Activated CD8-positive, alpha-beta memory T cell treated with anti-CD3 and anti-CD28 coated beads for 36 hours (primary cell): ENCODE measurements at regions not wholly inside any gene's neighbourhood (a gene's known extent, or its start where the extent isn't known, plus 50 kb on each side); places are given as distances from the start of the nearest gene placed in this dataset.

ENCODE experiments used
- CTCF ChIA-PET: fragments of 350-600 bp; sonication (Branson Sonifier 250); formaldehyde crosslinking; loops from one replicate; lab custom pipeline; 2021; ENCODE audit warnings: antibody characterized with exemption; lab: Charles Lee
- POLR2A ChIA-PET: fragments of 350-600 bp; sonication (Branson Sonifier 250); formaldehyde crosslinking; loops from one replicate; lab custom pipeline; 2021; ENCODE audit warnings: antibody characterized with exemption; lab: Charles Lee

DNA sequence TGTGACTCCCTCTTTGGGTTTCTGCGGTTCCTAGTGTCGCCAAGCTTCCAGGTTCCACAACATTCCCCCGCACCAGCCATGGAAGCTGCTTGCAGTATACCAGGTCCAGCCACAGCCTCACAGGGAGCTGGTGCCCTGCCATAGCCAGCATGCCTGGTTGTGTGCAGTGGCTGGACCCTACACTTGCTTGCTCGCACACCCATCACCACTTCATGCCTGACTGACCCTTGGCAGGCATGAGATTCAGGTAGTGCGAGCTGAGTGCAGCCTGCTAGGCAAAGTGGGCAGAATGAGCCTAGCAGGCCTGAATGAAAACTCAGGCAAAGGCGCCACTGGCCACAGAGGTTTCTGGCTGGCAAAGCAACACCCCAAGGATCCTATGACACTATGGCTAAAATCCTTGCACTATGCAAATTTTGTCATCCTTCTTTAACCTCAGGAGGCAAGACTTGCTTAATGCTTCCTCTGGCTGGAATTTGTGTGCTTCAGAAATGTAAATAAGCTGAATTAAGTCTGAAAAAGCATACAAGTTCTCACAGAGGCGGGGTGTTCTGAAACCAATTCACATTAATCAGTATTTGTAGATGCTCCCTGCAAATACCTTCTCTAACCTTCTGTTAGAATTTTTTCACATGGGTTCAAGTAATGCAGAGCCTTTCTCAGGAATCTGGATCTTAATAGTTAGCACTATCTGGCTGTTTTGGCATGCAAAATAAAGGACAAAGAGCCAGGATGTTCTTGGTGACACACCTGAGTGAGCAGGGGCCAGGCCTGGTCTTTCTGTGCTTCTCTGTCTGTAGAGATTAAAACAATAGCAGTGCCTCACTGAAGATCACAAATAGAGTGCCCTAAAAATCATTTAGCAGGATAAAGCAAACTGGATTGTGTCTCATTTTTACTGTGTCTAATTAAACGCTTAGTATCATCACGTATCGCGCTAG is 256.9 kb downstream of the GPATCH2 start:
- CTCF ChIA-PET, result no interaction called here
- POLR2A ChIA-PET, result no interaction called here

DNA sequence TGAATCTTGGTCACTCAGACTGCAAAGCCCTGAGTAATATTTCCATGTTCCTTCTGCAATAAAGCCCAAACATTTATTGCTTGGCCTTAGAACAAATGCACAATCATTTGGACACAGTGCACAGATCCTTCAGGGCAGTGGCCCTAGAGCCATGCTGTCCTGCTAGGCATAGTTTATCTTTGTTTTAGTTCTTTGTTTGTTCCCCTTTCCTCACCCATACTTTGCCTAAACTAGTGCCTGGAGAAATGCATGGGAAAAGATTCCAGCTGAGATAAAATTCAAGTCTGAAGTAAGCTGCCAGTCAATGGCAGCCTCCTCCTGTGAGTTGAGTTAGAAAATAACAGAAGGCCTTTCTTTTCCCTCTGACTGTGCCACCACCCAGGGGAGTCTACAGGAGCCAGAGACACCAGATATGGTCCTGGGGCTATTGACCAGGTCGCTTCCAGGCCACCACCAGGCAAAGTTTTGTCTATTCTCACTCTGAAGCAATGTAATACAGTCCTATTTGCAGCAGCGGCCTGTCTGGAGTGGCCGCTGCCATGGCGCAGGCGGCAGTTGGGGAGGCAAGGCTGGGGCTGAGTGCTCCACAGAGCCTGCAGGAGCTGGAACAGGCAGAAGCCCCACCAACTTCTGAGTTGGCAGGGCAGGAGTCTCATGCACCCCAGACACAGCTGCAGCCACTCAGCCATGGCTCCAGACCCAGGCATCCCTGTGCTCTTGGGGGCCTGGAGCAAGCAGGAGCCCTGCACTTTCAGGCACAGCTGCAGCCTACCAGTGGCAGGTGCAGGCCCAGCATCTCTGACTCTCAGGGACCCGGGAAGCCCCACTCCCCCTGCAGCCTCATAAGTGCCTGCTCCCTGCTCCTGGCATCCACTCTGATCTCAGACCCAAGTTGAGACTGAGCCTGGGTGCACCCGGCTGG is 258.6 kb downstream of the GPATCH2 start:
- POLR2A ChIA-PET, result no interaction called here
- CTCF ChIA-PET, result no interaction called here

DNA sequence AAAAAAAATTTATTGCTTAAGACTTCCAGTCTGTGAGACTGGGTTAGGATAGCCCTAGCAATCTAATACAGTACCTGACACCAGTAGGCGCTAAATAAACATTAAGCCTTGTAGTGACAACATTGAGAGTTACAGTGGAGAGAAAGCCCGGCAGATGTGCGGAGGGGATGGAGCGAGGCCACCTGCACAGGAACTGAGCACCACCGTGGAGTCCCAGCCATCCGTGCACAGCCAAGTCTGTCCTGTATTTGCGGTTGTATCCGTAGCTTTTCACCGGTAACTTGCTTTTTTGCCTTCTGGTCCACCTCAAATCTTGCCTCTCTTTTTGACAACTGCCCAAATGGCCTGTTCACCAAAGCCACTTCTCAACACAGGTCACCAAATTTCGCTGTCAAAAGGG is 260.1 kb downstream of the GPATCH2 start:
- POLR2A ChIA-PET, result no interaction called here
- CTCF ChIA-PET, result no interaction called here

DNA sequence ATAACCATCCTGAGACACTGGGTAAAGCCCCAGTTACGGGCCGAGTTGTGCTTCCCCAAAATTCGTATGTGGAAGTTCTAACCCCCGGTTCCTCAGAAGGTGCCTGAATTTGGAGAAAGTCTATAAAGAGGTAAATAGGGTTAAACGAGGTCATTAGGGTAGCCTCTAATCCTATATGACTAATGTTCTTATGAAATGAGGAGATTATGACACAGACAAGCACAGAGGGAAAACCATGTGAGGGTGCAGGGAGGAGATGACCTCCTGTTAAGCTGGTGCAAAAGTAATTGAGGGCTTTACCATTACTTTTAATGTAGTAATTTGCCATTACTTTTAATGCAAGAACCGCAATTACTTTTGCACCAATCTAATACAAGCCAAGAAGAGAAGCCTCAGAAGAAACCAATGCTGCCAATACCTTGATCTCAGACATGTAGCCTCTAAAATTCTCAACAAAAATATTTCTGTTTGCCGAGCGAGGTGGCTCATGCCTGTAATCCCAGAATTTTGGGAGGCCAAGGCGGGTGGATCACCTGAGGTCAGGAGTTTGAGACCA is 260.8 kb downstream of the GPATCH2 start:
- ChIA-PET CTCF (no interaction called here), POLR2A (no interaction called here)

DNA sequence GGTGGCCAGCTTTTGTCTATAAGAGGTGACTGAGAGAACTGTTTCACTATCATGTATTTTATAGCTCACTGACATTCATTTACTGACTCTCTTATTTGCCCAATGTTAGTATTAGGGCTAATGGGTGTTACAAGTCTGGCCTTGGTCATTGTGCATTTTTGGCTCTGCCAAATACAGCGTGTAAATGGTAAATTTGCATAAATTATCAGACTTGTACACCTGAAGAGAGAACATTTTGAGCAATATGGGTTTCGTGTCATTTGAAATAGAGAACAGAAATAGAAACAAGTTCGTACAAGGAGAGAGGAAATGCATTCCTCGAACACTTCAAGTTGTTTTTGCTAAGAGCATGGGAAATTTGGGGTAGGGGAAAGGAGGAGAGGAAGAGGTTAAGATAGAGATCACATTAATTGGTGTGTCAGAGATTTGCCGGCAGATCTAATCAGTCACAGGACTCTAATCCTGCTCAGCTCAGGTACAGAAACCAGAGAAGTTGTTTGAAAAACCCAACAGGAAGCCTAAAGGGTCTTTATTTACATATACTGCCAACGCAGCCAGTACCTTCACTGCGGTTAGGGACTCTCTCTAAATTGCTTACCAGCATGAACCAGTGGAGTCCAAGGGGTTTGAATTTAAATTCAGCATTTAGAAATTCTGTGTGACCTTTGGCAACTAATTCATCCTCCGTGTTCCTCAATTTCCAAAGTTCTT is 261.5 kb downstream of the GPATCH2 start:
- ChIA-PET POLR2A (no interaction called here), CTCF (no interaction called here)

DNA sequence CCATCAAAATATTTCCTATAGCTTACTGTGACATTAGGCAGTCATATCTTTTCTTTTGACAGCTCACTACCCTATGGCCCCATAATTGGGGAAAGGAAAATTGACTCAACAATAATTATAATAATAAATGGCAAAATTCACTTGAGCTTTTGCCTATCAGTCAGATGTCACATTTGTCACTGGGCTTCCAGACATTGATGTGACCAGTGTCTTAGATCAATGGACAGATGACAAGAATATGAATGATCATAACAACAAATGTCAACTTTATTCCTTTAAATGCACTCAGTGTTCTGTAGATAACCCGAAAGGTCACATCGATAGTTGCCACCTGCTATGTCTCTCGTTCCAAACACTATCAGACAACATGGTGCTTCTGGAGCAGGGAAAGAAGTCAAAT is 266.7 kb downstream of the GPATCH2 start:
- ChIA-PET POLR2A (no interaction called here), CTCF (no interaction called here)

DNA sequence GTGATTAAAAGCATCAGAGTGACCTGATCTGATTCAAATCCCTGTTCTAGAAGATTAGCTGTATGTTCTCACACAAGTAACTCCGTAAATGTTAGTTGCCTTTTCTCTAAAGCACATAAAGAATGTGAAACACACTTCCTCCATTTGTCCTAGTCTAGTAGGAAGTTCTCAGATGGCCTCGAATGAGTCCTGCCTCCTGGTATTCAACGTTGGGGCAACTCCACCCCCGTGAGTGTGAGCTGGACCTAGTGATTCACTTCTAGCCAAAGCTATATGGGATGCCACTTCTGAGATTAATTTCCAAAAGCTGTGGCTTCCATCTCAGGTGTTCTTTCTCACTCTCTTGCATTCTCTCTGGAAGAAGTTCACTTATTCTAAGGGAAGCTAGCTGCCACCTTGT is 267.6 kb downstream of the GPATCH2 start:
- ChIA-PET POLR2A (no interaction called here), CTCF (no interaction called here)

DNA sequence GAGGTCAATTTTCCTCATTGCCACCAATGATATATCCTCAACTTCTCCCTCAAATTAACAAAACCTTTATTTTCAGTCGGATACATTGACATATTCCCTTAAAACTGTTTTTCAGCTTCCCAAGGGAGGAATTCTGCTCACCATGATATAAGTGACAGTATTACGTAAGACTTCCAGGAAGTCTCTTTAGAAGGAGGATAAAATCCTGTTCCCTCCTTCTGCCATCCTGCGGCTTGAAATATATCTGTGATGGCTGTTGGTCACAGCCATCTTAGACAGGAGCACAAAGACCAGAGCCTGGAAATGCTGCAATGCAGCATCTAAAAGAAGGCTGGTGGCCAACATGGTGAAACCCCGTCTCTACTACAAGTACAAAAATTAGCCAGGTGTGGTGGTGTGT is 270.4 kb downstream of the GPATCH2 start:
- CTCF ChIA-PET, result no interaction called here
- POLR2A ChIA-PET, result no interaction called here

DNA sequence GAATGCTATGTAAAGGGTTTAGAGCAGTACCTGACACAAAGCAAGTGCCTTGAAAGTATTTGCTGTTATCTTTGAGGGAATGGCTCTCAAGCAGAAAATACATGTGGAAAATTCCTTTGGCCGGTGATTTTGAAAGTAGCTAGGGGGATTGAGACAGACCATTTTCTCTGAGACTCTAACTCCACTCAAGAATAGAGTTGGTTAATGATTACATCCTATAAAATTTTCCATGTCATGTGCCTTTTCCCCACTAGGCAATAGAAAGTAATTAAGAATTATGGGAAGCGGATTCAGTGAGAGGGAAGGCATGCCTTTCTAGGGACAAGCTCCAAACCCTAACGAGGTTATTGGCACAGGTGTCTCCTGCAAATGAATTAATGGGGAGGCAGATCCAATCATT is 276.0 kb downstream of the GPATCH2 start:
- ChIA-PET CTCF (no interaction called here), POLR2A (no interaction called here)

DNA sequence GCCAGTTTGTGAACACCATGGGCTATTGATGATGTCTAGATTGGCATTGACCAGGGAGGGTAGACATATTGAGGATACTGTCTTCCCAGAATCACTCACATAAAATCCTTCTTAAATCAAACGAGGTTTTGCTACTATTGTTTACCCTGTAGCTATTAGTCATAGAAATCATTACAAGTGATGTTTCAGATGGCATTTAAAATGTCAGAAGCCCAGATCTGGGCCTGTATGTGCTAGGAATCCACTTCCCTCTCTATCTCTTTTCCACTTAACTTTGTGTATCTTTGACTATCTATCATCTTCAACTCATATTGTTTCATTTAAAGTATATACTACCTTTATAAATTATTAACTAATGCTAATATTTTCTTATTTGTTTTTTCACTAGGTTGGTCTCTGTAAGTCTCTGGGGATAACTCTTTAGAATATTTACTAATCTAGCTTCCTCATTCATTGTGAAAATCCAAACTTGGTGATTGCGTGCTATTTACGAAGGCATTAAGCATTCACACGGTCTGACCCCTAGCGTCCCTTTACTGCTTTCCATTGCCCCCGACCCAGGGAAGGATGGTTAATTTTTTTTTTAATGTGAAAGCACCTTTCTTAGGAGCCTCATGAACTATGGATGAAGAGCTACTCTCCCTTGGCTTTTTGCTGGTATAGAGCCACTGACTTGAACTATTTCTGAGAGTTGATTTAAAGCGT is 281.8 kb downstream of the GPATCH2 start:
- ChIA-PET CTCF (no interaction called here), POLR2A (no interaction called here)

DNA sequence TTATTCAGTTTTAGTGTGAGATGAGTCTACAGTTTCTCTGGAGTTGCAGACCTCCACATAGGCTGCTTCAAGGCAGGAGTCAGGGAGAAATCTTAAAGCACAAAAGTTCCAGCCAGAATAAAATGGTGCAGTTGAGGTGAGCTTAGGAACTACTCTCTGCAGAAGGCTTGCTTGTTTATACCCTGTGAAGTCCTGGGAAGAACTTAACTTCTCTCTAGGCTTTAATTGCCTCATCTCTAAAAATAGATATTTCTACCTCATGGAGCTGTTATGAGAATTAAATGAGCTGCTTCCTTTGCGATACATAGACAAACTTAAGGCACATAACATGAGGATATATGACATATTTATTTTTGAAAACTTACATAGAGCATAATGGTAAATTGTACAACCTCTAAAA is 286.2 kb downstream of the GPATCH2 start:
- ChIA-PET CTCF (no interaction called here), POLR2A (no interaction called here)

DNA sequence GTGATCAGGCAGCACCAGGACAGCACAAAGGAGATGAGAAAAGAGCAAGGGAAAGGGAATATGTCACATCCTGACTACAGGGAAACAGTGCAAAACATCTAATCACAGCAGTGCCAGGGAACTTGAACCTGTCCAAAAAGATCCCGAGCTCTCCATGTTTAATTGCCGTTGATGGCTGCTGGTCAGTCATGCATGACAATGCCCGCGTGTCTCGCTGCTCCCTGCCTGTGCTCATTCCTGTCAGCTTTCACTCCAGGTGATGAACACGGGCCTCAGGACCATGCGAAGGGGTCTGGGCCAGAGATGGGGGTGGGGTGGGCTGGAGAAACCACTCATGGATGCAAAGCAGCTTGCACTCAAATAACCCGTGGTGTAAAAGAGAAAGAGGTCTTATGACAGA is 287.0 kb downstream of the GPATCH2 start:
- ChIA-PET POLR2A (no interaction called here), CTCF (no interaction called here)

DNA sequence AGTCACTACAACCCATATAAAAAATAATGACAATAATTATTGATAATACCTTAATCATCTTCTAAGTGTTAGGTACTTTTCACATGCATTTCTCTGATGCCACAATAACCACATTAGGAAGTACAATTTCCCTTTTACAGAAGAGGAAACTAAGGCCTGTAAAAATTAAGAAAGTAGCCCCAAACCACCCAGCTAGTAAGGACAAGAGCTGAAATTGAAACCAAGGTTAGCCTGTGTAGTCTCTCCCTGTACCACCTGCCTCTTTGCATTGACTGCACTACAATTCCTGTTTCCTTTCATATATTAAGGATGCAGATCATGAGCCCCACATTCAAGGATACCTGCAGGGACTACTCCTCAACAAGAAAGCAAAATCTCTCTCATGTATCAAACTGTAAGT is 288.8 kb downstream of the GPATCH2 start:
- ChIA-PET POLR2A (no interaction called here), CTCF (no interaction called here)

DNA sequence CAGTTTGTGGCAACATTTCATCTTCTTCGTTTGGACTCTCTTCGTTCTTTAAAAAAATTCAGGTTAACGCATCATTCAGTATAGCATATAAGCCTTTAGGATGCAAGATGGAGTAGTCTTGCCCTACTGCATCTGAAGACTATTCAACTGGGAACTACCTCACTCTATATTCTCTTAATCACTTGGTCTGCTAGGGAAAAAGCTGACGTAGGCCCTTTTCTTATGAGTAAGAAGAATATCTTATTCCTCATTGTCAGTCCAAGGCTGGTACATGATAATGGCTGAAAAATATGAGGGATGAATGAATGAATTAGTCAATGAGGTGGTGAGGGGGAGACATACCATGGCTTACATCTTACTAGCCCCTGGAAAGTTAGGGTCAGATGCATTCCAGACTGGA is 294.2 kb downstream of the GPATCH2 start:
- ChIA-PET CTCF (no interaction called here), POLR2A (no interaction called here)

DNA sequence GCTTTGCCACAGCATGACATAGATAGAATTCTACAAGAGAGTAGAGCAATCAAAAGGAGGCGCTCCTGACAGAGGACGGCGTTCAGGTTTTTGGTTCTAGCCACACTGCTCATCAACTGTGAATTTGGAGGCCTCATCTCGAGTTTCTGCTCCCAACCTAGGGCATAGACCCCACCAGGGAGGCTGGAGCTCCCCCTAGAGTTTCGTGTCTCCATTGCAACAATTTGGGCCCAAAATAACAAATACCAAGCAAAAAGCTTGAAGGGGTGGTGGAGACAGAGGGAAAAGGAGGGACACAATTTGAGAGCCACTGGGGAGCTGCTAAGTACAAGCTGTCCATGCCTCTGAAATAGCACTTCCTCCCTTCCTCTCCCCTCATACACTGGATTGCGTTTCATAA is 297.0 kb downstream of the GPATCH2 start:
- ChIA-PET CTCF (no interaction called here), POLR2A (no interaction called here)

DNA sequence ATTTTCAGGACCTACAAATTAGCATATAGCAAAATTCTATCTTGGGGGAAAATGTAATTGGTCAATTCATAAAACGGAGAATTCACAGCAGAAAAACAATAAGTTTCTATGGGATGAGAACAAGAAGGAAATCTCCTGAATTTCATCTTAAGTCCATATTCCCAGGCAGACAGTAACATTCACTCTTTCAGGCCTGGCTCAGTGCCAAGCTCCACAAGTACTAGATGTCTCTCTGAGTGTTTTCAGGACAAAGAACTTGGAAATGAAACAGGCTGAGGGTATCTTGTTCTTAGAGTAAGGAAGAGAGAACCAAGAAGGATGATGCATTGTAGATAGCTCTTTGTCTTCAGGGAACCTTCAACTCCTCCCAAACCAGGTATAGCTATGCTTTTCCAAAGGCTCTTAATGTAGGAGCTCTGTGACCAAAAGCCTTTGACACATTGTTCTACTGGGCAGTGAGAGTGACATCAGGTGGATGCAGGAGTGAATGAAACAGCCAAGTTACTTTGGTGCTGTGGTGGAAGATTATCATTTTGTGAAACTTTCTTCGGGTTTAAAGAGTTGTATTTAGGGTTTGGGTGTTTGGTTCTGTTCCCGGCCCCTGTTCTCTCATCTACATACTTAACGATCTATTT is 298.3 kb downstream of the GPATCH2 start:
- POLR2A ChIA-PET, result no interaction called here
- CTCF ChIA-PET, result no interaction called here

DNA sequence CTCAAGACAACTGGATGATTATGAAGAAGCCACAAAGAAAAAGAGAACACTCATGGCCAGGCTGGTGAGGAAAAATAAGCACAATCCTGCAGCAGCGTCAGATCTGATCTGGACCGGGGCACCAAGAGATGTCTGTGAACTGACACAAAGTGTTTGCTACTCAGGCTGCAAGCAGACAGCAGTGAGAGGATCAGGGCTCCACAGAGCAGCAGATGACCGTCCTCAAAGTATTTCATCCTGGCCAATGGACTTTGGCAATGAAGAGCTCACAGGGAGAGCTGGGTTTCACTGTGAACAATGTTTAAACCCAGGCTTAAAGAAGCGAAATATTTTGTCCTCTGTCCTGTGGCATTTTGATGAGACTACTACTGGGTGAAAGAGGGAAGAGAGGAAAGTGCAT is 299.2 kb downstream of the GPATCH2 start:
- CTCF ChIA-PET, result no interaction called here
- POLR2A ChIA-PET, result no interaction called here

DNA sequence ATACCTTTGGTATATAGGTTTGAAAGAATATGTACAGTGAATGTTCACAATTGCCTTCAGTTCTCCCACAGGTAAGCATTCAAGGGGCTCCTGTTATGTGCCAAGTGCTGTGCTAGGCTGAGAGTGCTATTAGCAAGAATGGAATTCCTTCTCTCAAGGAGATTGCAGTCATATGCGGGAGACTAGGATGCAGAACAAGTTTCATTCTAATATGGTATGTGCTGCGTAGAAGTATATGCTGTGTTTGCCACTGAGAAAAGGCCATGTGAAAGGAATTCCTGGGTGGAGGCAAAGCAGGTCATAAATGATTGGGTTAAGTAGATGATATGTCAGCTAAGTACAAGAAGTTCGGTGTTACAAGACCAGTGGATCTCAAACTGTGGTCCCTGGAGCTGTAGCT is 303.0 kb downstream of the GPATCH2 start:
- ChIA-PET CTCF (no interaction called here), POLR2A (no interaction called here)

DNA sequence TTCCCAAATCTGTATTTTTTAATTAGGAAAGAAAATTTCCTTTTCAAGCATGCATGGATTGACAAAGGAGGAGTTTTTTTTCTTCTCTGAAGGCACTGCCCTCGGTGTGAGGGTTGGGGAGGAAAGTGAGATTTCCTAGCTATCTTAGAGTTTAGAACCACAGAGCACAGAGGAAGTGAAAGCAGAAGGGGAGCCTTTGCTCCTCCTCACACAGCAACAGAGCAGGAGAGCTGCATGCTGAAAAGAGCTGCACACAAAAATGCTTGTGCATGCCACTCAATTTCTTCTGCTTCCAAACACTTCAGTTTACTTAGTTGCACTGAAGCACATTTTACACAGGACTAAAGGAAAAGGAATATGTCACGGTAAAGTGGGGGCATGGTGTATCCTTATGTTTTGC is 308.1 kb downstream of the GPATCH2 start:
- ChIA-PET POLR2A (no interaction called here), CTCF (no interaction called here)
